ENCODE measurements at regions not wholly inside any gene's neighbourhood (a gene's known extent, or its start where the extent isn't known, plus 50 kb on each side); places are given as distances from the start of the nearest gene placed in this dataset.
A peak's percentile ranks its signal among the peaks of the same experiment; 100 is the strongest.

GRCh38 chr12:25054076-25054782, 105.3 kb upstream of the BCAT1 start:
- Histone ChIP-seq H3K27ac (no peak overlapping the region), H3K4me3 (peak overlapping the region in 1 of 4 donors; percentile 25), H3K9me3 (replicated peaks in 1 of 3) (no peaks in the 10 kb centered on the region), H3K4me1 (replicated peaks in 1 of 2) (no peaks in the 10 kb centered on the region), H3K27me3 (no peaks in the 10 kb centered on the region), H3K36me3 (replicated peaks in 1 of 2) (no peaks in the 10 kb centered on the region)
- 39 to 55% (median 48%) methylated on average over 4 of the region's 4 CpGs for WGBS, 4 donors
- no peak for TF ChIP-seq POLR2A (IDR thresholded peaks at IDR 0.05)
- DNase-seq, result no peak
- intact Hi-C loops (cut with DNase I), result no loop called here

GRCh38 chr12:25052914-25053211, 104.0 kb upstream of the BCAT1 start:
- intact Hi-C loops (cut with DNase I), result no loop called here
- Histone ChIP-seq H3K27ac (peak overlapping the region in 3 of 5 donors; percentile 30 to 67 (median 31)), H3K36me3 (replicated peaks in 1 of 2) (no peaks in the 10 kb centered on the region), H3K4me3 (peak overlapping the region in 1 of 4 donors; percentile 42), H3K27me3 (no peaks in the 10 kb centered on the region), H3K4me1 (replicated peaks in 1 of 2) (no peaks in the 10 kb centered on the region), H3K9me3 (replicated peaks in 1 of 3) (no peaks in the 10 kb centered on the region)
- no peak for DNase-seq
- TF ChIP-seq CTCF (IDR thresholded peaks at IDR 0.05) (no peak), POLR2A (IDR thresholded peaks at IDR 0.05) (no peak)
- 43 to 64% (median 58%) methylated on average over 1 of the region's 1 CpG for WGBS, 4 donors

- TF ChIP-seq POLR2A (IDR thresholded peaks at IDR 0.05) (peak in 1 of 2 donors; percentile 9), CTCF (IDR thresholded peaks at IDR 0.05) (no peak)
- H3K4me1 ChIP-seq (replicated peaks in 1 of 2), result no peaks in the 10 kb centered on the region
- no peaks in the 10 kb centered on the region for H3K36me3 ChIP-seq (replicated peaks in 1 of 2)
- no peaks in the 10 kb centered on the region for H3K9me3 ChIP-seq (replicated peaks in 1 of 3)
- peak overlapping the region in 1 of 4 donors; percentile 42 for H3K4me3 ChIP-seq
- no peaks in the 10 kb centered on the region for H3K27me3 ChIP-seq
- peak in 5 of 7 donors; percentile 17 to 55 (median 32) for DNase-seq
- H3K27ac ChIP-seq, result peak overlapping the region in 3 of 5 donors; percentile 30 to 67 (median 31)
- intact Hi-C loops (cut with DNase I), result no loop called here
- WGBS, 4 donors, result 49 to 61% (median 54%) methylated on average over 11 of the region's 11 CpGs
Measured at GRCh38 chr12:25052196-25052913, 103.5 kb upstream of the BCAT1 start.

- Histone ChIP-seq H3K9me3 (replicated peaks in 1 of 3) (no peaks in the 10 kb centered on the region), H3K27ac (peak overlapping the region in 2 of 5 donors; percentile 19 to 31), H3K36me3 (replicated peaks in 1 of 2) (no peaks in the 10 kb centered on the region), H3K4me1 (replicated peaks in 1 of 2) (no peaks in the 10 kb centered on the region), H3K27me3 (no peaks in the 10 kb centered on the region), H3K4me3 (peak overlapping the region in 1 of 4 donors; percentile 42)
- 51 to 63% (median 62%) methylated on average over 5 of the region's 5 CpGs for WGBS, 4 donors
- intact Hi-C loops (cut with DNase I), result no loop called here
- TF ChIP-seq POLR2A (IDR thresholded peaks at IDR 0.05) (no peak), CTCF (IDR thresholded peaks at IDR 0.05) (no peak)
- no peak for DNase-seq
Measured at GRCh38 chr12:25051656-25052195, 102.8 kb upstream of the BCAT1 start.
